ENCODE measurements at regions not wholly inside any gene's neighbourhood (a gene's known extent, or its start where the extent isn't known, plus 50 kb on each side); places are given as distances from the start of the nearest gene placed in this dataset.

- TF ChIP-seq CTCF (IDR thresholded peaks at IDR 0.05 in 8 of 11, conservative IDR thresholded peaks at IDR 0.05 in 3 of 11) (no peak), POLR2A (IDR thresholded peaks at IDR 0.05) (no peak), POLR2AphosphoS5 (IDR thresholded peaks at IDR 0.05) (no peak)
Observed at GRCh38 chr16:59122262-59122537, 388.1 kb upstream of the GOT2 start.
